ENCODE measurements at regions not wholly inside any gene's neighbourhood (a gene's known extent, or its start where the extent isn't known, plus 50 kb on each side); places are given as distances from the start of the nearest gene placed in this dataset.
"Not testable (repeated sequence)": the region's sequence is repeated elsewhere in the genome, so short reads cannot be mapped to it uniquely, and the experiment has no call there.

DNA sequence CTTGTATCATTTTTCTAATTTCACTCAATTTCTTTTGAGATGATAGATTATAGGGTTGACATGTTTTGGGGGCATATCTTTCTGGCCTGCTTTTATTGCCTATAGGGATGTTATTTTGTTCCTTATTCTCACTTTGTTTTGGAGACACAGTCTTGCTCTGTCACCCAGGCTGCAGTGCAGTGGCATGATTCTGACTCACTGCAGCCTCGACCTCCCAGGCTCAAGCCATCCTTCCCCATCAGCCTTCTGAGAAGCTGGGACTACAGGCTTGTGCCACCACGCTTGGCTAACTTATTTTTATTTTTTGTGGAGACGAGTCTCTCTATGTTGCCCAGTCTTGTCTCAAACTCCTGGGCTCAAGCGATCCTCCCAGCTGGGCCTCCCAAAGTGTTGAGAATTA lies 72.8 kb upstream of the FAN1 start:
- no peak for DNase-seq (ENCODE audit: extremely low read depth, low read depth)

- DNase-seq (ENCODE audit: extremely low read depth, low read depth): not testable (repeated sequence)
Observed at GRCh38 chr15:30833379-30833778, 70.3 kb upstream of the FAN1 start.

GRCh38 chr15:30841639-30842038 lies 62.1 kb upstream of the FAN1 start:
- not testable (repeated sequence) for DNase-seq (ENCODE audit: extremely low read depth, low read depth)

DNA sequence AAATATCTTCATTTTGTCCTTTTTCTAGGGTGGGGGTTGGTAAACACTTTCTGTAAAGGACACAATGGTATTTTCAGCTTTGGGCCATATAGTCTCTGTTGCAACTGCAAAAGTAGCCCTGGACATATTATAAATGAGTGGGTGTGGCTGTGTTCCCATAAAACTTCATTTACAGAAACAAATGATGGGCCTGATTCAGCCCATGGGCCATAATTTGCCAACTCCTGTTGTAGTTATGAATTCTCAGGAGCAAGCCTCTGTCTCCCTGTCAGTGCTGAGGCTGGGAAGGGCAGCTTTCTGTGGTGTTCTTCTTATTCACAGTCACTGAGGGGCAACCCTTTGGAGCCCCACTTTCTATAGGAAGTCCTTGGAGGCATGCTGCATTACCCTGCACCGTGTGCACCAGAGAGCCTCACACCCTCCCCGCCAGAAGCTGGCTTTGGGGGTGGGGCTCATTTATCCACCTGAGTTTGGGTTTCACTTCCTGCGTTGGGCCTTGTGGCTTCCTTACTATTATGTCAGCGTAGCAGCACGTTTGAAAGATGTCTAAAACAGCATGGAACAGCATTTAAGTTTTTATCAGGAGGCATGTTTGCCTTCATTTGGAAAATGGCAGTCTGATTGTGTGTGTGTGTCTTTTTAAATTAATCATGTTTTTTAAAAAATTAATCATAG lies 60.8 kb upstream of the FAN1 start:
- not testable (repeated sequence) for DNase-seq (ENCODE audit: extremely low read depth, low read depth)

- DNase-seq (ENCODE audit: extremely low read depth, low read depth): not testable (repeated sequence)
Observed at GRCh38 chr15:30845536-30845935, 58.2 kb upstream of the FAN1 start.

Small RNA genes in the stretch of these regions (small RNA-seq; reads per million reads assigned to genes)
- 0 reads per million in 2 experiments for gene RN7SL82P

All from NCI-H460 (cell line).